Panc1 (cell line): ENCODE measurements at regions not wholly inside any gene's neighbourhood (a gene's known extent, or its start where the extent isn't known, plus 50 kb on each side); places are given as distances from the start of the nearest gene placed in this dataset.

ENCODE experiments used
- ATAC-seq: fragments of 200-7000 bp; cut with Tn5 transposase; 2 replicates; pipeline ENCODE4 v1.9.1; 2020; ENCODE audit warnings: mild to moderate bottlenecking, moderate library complexity
- BruUV-seq: library from RNA; stranded (reverse); fragments of 400-500 nt; replicated peaks from 2 replicates; lab custom pipeline; 2021; lab: Mats Ljungman, UMichigan
- CTCF ChIA-PET: fragments of 300-600 bp; sonication (Branson Sonifier 250); formaldehyde crosslinking; loops from one replicate; lab custom pipeline; 2022; ENCODE audit warnings: antibody characterized with exemption; lab: Charles Lee
- POLR2A ChIA-PET: fragments of 300-600 bp; sonication (Branson Sonifier 250); formaldehyde crosslinking; loops from one replicate; lab custom pipeline; 2022; ENCODE audit warnings: antibody characterized with exemption; lab: Charles Lee
- DNase-seq: peaks from one replicate; pipeline ENCODE4 v3.0.0-alpha.2; 2010; ENCODE audit warnings: low read depth, low spot score
- H3K27ac ChIP-seq: 2 replicates; pipeline ENCODE4 v1.5.1; 2011; ENCODE audit warnings: mild to moderate bottlenecking, low read length, inconsistent platforms
- H3K27me3 ChIP-seq: fragments of 200-500 bp; sonication (Bioruptor generic); 2 replicates; pipeline ENCODE4 v1.6.0; 2014; ENCODE audit warnings: low read length, inconsistent platforms; ENCODE audit not compliant: control insufficient read depth, insufficient read depth
- H3K36me3 ChIP-seq: fragments of 200-500 bp; sonication (Bioruptor generic); 2 replicates; pipeline ENCODE4 v1.5.1; 2014; ENCODE audit warnings: inconsistent platforms, mild to moderate bottlenecking, low read length, moderate library complexity; ENCODE audit not compliant: control insufficient read depth, insufficient read depth
- H3K4me1 ChIP-seq: 2 replicates; pipeline ENCODE4 v1.5.1; 2011; ENCODE audit warnings: inconsistent platforms, mild to moderate bottlenecking, low read length, moderate library complexity; ENCODE audit not compliant: control insufficient read depth, insufficient read depth
- H3K4me3 ChIP-seq, 2 experiments: 2 replicates each; pipeline ENCODE4 v1.5.1; 2011 to 2012; ENCODE audit warnings: low read depth in 2 of 2, low read length in 2 of 2, mild to moderate bottlenecking in 2 of 2, inconsistent platforms in 1 of 2, moderate library complexity in 1 of 2
- H3K9me3 ChIP-seq: fragments of 200-500 bp; sonication (Bioruptor generic); 2 replicates; pipeline ENCODE4 v1.5.1; 2014; ENCODE audit warnings: low read depth, mild to moderate bottlenecking, inconsistent platforms, low read length, moderate library complexity; ENCODE audit not compliant: control insufficient read depth, insufficient read depth
- POLR2AphosphoS5 ChIP-seq: IDR thresholded peaks from 2 replicates; pipeline ENCODE4 v1.6.1; 2012; ENCODE audit warnings: mild to moderate bottlenecking, low read depth, low read length, moderate library complexity
- SIN3A ChIP-seq: IDR thresholded peaks from 2 replicates; pipeline ENCODE4 v1.6.1; 2012; ENCODE audit warnings: low read depth, mild to moderate bottlenecking, low read length, moderate library complexity, borderline replicate concordance; ENCODE audit not compliant: insufficient read depth
- TCF7L2 ChIP-seq: IDR thresholded peaks from 2 replicates; pipeline ENCODE4 v1.6.1; 2011; ENCODE audit warnings: mild to moderate bottlenecking, low read depth, low read length, inconsistent platforms
- in situ Hi-C: cut with HindIII; loops from 2 replicates; pipeline ENCODE4 v1.10.0; 2016; ENCODE audit warnings: low sequenced_read_pairs, low pct_unique_long_range_greater_than_20kb
- intact Hi-C: fragments of 100-400 bp; cut with micrococcal nuclease; formaldehyde crosslinking; loops from one replicate; pipeline ENCODE4 v1.10.0; 2022; ENCODE audit not compliant: unreplicated experiment
- TF ChIP-seq, protein P1 (sequence below), 2 experiments: IDR thresholded peaks; 2 replicates each; pipeline ENCODE4 v1.6.1; 2011 to 2012; ENCODE audit warnings: low read depth in 2 of 2, control low read depth in 1 of 2, low read length in 1 of 2, mild to moderate bottlenecking in 1 of 2, moderate library complexity in 1 of 2; ENCODE audit not compliant: insufficient read depth in 1 of 2
- TF ChIP-seq, protein P2 (sequence below): fragments of 450-650 bp; IDR thresholded peaks from 2 replicates; pipeline ENCODE4 v1.5.1; 2017; ENCODE audit warnings: mild to moderate bottlenecking

GRCh38 chr13:65585346-65585745 is 1644.8 kb downstream of the PCDH9 start:
- ATAC-seq (no peak), DNase-seq (no peak)
- TF ChIP-seq SIN3A (no peak), POLR2AphosphoS5 (no peak), TCF7L2 (no peak)
- TF ChIP-seq, protein P1, sequence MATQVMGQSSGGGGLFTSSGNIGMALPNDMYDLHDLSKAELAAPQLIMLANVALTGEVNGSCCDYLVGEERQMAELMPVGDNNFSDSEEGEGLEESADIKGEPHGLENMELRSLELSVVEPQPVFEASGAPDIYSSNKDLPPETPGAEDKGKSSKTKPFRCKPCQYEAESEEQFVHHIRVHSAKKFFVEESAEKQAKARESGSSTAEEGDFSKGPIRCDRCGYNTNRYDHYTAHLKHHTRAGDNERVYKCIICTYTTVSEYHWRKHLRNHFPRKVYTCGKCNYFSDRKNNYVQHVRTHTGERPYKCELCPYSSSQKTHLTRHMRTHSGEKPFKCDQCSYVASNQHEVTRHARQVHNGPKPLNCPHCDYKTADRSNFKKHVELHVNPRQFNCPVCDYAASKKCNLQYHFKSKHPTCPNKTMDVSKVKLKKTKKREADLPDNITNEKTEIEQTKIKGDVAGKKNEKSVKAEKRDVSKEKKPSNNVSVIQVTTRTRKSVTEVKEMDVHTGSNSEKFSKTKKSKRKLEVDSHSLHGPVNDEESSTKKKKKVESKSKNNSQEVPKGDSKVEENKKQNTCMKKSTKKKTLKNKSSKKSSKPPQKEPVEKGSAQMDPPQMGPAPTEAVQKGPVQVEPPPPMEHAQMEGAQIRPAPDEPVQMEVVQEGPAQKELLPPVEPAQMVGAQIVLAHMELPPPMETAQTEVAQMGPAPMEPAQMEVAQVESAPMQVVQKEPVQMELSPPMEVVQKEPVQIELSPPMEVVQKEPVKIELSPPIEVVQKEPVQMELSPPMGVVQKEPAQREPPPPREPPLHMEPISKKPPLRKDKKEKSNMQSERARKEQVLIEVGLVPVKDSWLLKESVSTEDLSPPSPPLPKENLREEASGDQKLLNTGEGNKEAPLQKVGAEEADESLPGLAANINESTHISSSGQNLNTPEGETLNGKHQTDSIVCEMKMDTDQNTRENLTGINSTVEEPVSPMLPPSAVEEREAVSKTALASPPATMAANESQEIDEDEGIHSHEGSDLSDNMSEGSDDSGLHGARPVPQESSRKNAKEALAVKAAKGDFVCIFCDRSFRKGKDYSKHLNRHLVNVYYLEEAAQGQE (IDR thresholded peaks at IDR 0.05; ENCODE audit: insufficient read depth in 1 of 2, low read depth in 2 of 2, low read length in 1 of 2): no peak
- TF ChIP-seq, protein P2, sequence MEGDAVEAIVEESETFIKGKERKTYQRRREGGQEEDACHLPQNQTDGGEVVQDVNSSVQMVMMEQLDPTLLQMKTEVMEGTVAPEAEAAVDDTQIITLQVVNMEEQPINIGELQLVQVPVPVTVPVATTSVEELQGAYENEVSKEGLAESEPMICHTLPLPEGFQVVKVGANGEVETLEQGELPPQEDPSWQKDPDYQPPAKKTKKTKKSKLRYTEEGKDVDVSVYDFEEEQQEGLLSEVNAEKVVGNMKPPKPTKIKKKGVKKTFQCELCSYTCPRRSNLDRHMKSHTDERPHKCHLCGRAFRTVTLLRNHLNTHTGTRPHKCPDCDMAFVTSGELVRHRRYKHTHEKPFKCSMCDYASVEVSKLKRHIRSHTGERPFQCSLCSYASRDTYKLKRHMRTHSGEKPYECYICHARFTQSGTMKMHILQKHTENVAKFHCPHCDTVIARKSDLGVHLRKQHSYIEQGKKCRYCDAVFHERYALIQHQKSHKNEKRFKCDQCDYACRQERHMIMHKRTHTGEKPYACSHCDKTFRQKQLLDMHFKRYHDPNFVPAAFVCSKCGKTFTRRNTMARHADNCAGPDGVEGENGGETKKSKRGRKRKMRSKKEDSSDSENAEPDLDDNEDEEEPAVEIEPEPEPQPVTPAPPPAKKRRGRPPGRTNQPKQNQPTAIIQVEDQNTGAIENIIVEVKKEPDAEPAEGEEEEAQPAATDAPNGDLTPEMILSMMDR: no peak
- no peaks in the 10 kb centered on the region for H3K4me1 ChIP-seq
- no peaks in the 10 kb centered on the region for H3K9me3 ChIP-seq
- POLR2A ChIA-PET: no interaction called here
- CTCF ChIA-PET: no interaction called here
- H3K4me3 ChIP-seq: no peak overlapping the region
- no peaks in the 10 kb centered on the region for H3K36me3 ChIP-seq
- in situ Hi-C loops: no loop called here
- H3K27me3 ChIP-seq: no peaks in the 10 kb centered on the region
- BruUV-seq: no TSS peak
- H3K27ac ChIP-seq: no peak overlapping the region
- intact Hi-C loops: no loop called here

GRCh38 chr13:65584126-65584525 is 1646.0 kb downstream of the PCDH9 start:
- no peak for ATAC-seq
- no peak for DNase-seq
- POLR2A ChIA-PET: no interaction called here

More at GRCh38 chr13:65584126-65584525, 1646.0 kb downstream of the PCDH9 start:
- Histone ChIP-seq H3K27ac (no peak overlapping the region), H3K4me1 (no peaks in the 10 kb centered on the region), H3K36me3 (no peaks in the 10 kb centered on the region), H3K4me3 (no peak overlapping the region), H3K27me3 (no peaks in the 10 kb centered on the region), H3K9me3 (no peaks in the 10 kb centered on the region)
- BruUV-seq: no TSS peak
- TF ChIP-seq SIN3A: no peak
- TF ChIP-seq, protein P2: no peak
- TF ChIP-seq, protein P1 (IDR thresholded peaks at IDR 0.05; ENCODE audit: insufficient read depth in 1 of 2, low read depth in 2 of 2, low read length in 1 of 2): no peak
- no peak for TF ChIP-seq TCF7L2
- no peak for TF ChIP-seq POLR2AphosphoS5
- in situ Hi-C loops: no loop called here
- CTCF ChIA-PET: no interaction called here
- intact Hi-C loops: no loop called here
